Bronchial epithelial cell (primary cell): ENCODE measurements at regions not wholly inside any gene's neighbourhood (a gene's known extent, or its start where the extent isn't known, plus 50 kb on each side); places are given as distances from the start of the nearest gene placed in this dataset.

Source experiments
- DNase-seq: peaks from one replicate; pipeline ENCODE4 v3.0.0-alpha.2; 2010; ENCODE audit warnings: low read depth
- FAIRE-seq: peaks from 2 replicates; lab custom pipeline; 2011; peaks lifted over from hg19 to GRCh38; lab: Jason Lieb, UNC
- H3K27me3 ChIP-seq: 2 replicates; pipeline ENCODE4 v1.5.1; 2011; ENCODE audit warnings: low read length; ENCODE audit not compliant: control insufficient read depth, insufficient read depth
- H3K36me3 ChIP-seq: 2 replicates; pipeline ENCODE4 v1.5.1; 2011; ENCODE audit warnings: low read length; ENCODE audit not compliant: control insufficient read depth, insufficient read depth
- H3K4me3 ChIP-seq: 2 replicates; pipeline ENCODE4 v1.5.1; 2011; ENCODE audit warnings: mild to moderate bottlenecking, low read depth, low read length, control low read depth
- CTCF ChIP-seq: IDR thresholded peaks from 2 replicates; pipeline ENCODE4 v1.5.1; 2011; ENCODE audit warnings: mild to moderate bottlenecking, moderate library complexity, low read length, control low read depth, inconsistent platforms; ENCODE audit not compliant: insufficient read depth, severe bottlenecking

DNA sequence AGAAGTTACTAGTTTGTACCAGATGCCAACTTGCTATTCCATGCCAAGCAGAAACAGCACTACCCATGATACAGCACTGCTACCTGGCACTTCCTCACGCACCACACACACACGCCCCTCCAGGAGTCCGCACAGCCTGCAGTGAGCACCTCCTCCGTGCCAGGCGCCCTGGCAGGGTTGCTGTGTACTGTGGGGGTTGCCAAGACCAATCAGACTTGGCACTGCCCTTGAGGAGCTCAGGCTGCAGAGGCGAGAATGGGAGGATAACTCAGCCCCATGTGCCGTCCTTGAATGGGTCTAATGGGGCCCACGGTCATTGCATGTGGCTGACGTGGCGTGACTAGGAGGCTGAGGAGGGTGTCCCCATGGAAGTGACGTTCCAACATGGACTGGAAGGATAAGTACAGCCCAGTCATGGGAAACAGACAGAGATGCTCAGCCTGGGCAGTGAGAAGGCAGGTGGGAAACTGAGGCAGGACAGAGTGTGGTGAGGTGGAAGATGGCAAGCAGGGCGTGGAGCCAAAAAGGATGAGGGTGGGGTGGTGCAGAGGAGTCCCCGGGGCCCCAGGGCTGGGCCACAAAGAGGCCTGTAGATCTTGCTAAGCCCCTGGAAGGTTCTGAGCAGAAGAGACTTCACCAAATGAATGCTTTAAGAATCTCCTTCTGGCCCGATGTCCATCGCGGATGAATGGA lies 65.3 kb upstream of the C14orf180 start:
- Histone ChIP-seq H3K4me3 (no peak overlapping the region), H3K36me3 (no peaks in the 10 kb centered on the region), H3K27me3 (no peaks in the 10 kb centered on the region)
- peak; percentile 55 for FAIRE-seq
- DNase-seq, result no peak
- no peak for TF ChIP-seq CTCF

GRCh38 chr14:104515059-104515810 lies 64.3 kb upstream of the C14orf180 start:
- no peaks in the 10 kb centered on the region for H3K27me3 ChIP-seq
- no peaks in the 10 kb centered on the region for H3K36me3 ChIP-seq
- no peak for TF ChIP-seq CTCF
- H3K4me3 ChIP-seq, result no peak overlapping the region
- FAIRE-seq, result no peak
- no peak for DNase-seq

DNA sequence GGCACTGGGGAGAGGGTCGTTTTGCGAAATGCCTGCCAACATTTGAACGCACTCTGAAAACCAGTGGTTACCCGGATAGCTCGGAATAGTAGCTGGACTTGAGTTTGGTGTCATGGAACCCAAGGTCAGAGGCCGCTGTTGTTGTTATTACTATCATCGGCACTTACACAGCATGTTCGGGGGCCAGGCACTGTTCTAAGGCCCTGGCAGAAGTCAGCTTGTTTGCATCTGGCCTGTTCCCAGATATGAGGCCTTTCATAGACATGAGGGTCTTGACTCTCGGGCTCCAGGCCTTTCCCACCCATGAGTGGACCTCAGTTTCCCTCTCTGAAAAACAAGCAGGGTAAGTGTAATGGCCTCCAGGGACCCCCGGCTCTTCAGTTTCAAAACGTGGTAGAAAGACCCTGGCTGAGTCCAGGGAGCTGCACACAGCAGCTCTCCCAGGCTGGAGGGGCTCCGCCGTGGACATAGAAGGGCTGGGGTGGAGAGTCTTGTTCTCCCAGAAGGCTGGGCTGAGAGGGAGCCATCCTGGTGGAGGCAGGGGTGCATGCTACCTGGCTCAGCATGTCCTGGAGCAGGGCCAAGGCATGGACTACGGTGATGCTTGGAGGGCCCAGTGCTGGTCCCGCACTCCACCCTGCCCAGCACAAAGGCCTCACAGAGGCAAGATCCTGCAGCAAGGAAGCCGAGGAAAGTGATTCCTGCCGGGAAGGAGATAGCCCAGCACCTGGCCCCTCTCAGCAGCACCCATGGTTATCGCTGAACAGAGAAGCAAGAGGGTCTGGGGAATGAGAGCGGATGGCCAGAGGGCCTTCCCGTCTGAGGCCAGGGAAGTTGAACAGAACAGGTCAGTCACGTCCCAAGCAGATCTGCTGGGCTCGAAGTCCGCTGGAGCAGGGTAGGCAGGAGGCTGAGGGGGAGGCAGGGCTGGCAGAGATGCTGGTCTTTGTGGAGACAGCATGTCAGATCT lies 63.5 kb upstream of the C14orf180 start:
- DNase-seq, result no peak

DNA sequence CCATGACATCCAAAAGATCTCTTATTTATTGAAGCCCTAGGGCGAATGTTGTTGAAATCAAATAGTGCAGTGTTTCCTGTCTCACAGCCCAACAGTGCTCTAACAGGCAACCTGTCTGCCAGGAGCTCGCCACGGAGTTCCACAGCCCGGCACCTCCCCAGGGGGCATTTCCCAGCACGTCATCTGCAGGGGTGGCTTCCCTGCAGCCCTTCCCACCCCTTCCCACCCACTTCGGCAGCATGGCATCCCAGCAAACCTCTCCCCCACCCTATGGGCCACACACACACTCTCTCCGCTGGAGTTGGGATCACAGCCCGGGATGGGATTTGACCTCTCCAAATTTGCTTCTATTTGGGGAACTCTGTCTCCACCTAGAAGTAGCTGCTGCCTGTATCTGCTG lies 62.7 kb upstream of the C14orf180 start:
- Histone ChIP-seq H3K4me3 (no peak overlapping the region), H3K27me3 (no peaks in the 10 kb centered on the region), H3K36me3 (no peaks in the 10 kb centered on the region)
- FAIRE-seq (no peak), DNase-seq (no peak)
- no peak for TF ChIP-seq CTCF

More for the DNA sequence above, 63.5 kb upstream of the C14orf180 start:
- peak; percentile 76 for FAIRE-seq
- Histone ChIP-seq H3K27me3 (no peaks in the 10 kb centered on the region), H3K4me3 (no peak overlapping the region), H3K36me3 (no peaks in the 10 kb centered on the region)
- no peak for TF ChIP-seq CTCF

- DNase-seq (no peak), FAIRE-seq (no peak)
- no peaks in the 10 kb centered on the region for H3K27me3 ChIP-seq
- no peak overlapping the region for H3K4me3 ChIP-seq
- no peak for TF ChIP-seq CTCF
- no peaks in the 10 kb centered on the region for H3K36me3 ChIP-seq
These were observed 62.1 kb upstream of the C14orf180 start for GRCh38 chr14:104517426-104517825.
